ENCODE measurements at regions not wholly inside any gene's neighbourhood (a gene's known extent, or its start where the extent isn't known, plus 50 kb on each side); places are given as distances from the start of the nearest gene placed in this dataset.

- no peaks in the 10 kb centered on the region for H3K4me1 Mint-ChIP-seq
- no peak overlapping the region for H3K4me3 Mint-ChIP-seq
- H3K36me3 Mint-ChIP-seq (ENCODE audit: insufficient read depth), result no peaks in the 10 kb centered on the region
- ATAC-seq (replicated peaks; ENCODE audit: extremely low read depth, poor library complexity, severe bottlenecking) (no peak), DNase-seq (ENCODE audit: low spot score in 2 of 2) (no peak)
- H3K27me3 Mint-ChIP-seq, result no peaks in the 10 kb centered on the region
- peaks cover 23% of the 10 kb centered on the region for H3K9me3 Mint-ChIP-seq
- no peak overlapping the region for H3K27ac Mint-ChIP-seq (ENCODE audit: low read depth)
Observed at GRCh38 chr9:81082221-81082620, 607.1 kb downstream of the TLE1 start.

GRCh38 chr9:81080900-81081299 is 608.4 kb downstream of the TLE1 start:
- no peaks in the 10 kb centered on the region for H3K36me3 Mint-ChIP-seq (ENCODE audit: insufficient read depth)
- no peaks in the 10 kb centered on the region for H3K27me3 Mint-ChIP-seq
- ATAC-seq (replicated peaks; ENCODE audit: extremely low read depth, poor library complexity, severe bottlenecking), result no peak
- peaks cover 33% of the 10 kb centered on the region for H3K9me3 Mint-ChIP-seq
- H3K27ac Mint-ChIP-seq (ENCODE audit: low read depth), result no peak overlapping the region
- no peak for DNase-seq (ENCODE audit: low spot score in 2 of 2)
- no peaks in the 10 kb centered on the region for H3K4me1 Mint-ChIP-seq
- no peak overlapping the region for H3K4me3 Mint-ChIP-seq

GRCh38 chr9:81080185-81080584 is 609.2 kb downstream of the TLE1 start:
- Mint-ChIP-seq H3K27me3 (no peaks in the 10 kb centered on the region), H3K4me1 (no peaks in the 10 kb centered on the region), H3K36me3 (ENCODE audit: insufficient read depth) (no peaks in the 10 kb centered on the region), H3K27ac (ENCODE audit: low read depth) (no peak overlapping the region), H3K4me3 (no peak overlapping the region), H3K9me3 (peaks cover 33% of the 10 kb centered on the region)
- DNase-seq (ENCODE audit: low spot score in 2 of 2) (no peak), ATAC-seq (replicated peaks; ENCODE audit: extremely low read depth, poor library complexity, severe bottlenecking) (no peak)

- DNase-seq (ENCODE audit: low spot score in 2 of 2) (no peak), ATAC-seq (replicated peaks; ENCODE audit: extremely low read depth, poor library complexity, severe bottlenecking) (no peak)
- peaks cover 33% of the 10 kb centered on the region for H3K9me3 Mint-ChIP-seq
- no peaks in the 10 kb centered on the region for H3K27me3 Mint-ChIP-seq
- no peaks in the 10 kb centered on the region for H3K4me1 Mint-ChIP-seq
- H3K36me3 Mint-ChIP-seq (ENCODE audit: insufficient read depth), result no peaks in the 10 kb centered on the region
- no peak overlapping the region for H3K4me3 Mint-ChIP-seq
- H3K27ac Mint-ChIP-seq (ENCODE audit: low read depth), result no peak overlapping the region
Observed at GRCh38 chr9:81079055-81079454, 610.3 kb downstream of the TLE1 start.

- Mint-ChIP-seq H3K36me3 (ENCODE audit: insufficient read depth) (no peaks in the 10 kb centered on the region), H3K4me3 (no peak overlapping the region), H3K4me1 (no peaks in the 10 kb centered on the region), H3K27me3 (no peaks in the 10 kb centered on the region), H3K9me3 (peaks cover 33% of the 10 kb centered on the region), H3K27ac (ENCODE audit: low read depth) (no peak overlapping the region)
- no peak for DNase-seq (ENCODE audit: low spot score in 2 of 2)
- no peak for ATAC-seq (replicated peaks; ENCODE audit: extremely low read depth, poor library complexity, severe bottlenecking)
Observed at GRCh38 chr9:81078555-81078954, 610.8 kb downstream of the TLE1 start.

GRCh38 chr9:81077572-81077971 is 611.8 kb downstream of the TLE1 start:
- Mint-ChIP-seq H3K27ac (ENCODE audit: low read depth) (no peak overlapping the region), H3K36me3 (ENCODE audit: insufficient read depth) (no peaks in the 10 kb centered on the region), H3K27me3 (no peaks in the 10 kb centered on the region), H3K4me3 (no peak overlapping the region), H3K4me1 (no peaks in the 10 kb centered on the region), H3K9me3 (peaks cover 28% of the 10 kb centered on the region)
- no peak for ATAC-seq (replicated peaks; ENCODE audit: extremely low read depth, poor library complexity, severe bottlenecking)
- DNase-seq (ENCODE audit: low spot score in 2 of 2), result no peak

GRCh38 chr9:81076131-81076530 is 613.2 kb downstream of the TLE1 start:
- Mint-ChIP-seq H3K4me3 (no peak overlapping the region), H3K9me3 (peaks cover 30% of the 10 kb centered on the region), H3K4me1 (no peaks in the 10 kb centered on the region)

GRCh38 chr9:81074221-81074620 is 615.1 kb downstream of the TLE1 start:
- H3K36me3 Mint-ChIP-seq (ENCODE audit: insufficient read depth), result no peaks in the 10 kb centered on the region
- peaks cover 20% of the 10 kb centered on the region for H3K9me3 Mint-ChIP-seq
- DNase-seq (ENCODE audit: low spot score in 2 of 2), result no peak
- no peaks in the 10 kb centered on the region for H3K27me3 Mint-ChIP-seq
- ATAC-seq (replicated peaks; ENCODE audit: extremely low read depth, poor library complexity, severe bottlenecking), result no peak
- no peak overlapping the region for H3K4me3 Mint-ChIP-seq
- H3K27ac Mint-ChIP-seq (ENCODE audit: low read depth), result no peak overlapping the region
- no peaks in the 10 kb centered on the region for H3K4me1 Mint-ChIP-seq

More at GRCh38 chr9:81076131-81076530, 613.2 kb downstream of the TLE1 start:
- Mint-ChIP-seq H3K27ac (ENCODE audit: low read depth) (no peak overlapping the region), H3K36me3 (ENCODE audit: insufficient read depth) (no peaks in the 10 kb centered on the region), H3K27me3 (no peaks in the 10 kb centered on the region)
- DNase-seq (ENCODE audit: low spot score in 2 of 2), result no peak
- ATAC-seq (replicated peaks; ENCODE audit: extremely low read depth, poor library complexity, severe bottlenecking), result no peak

- Mint-ChIP-seq H3K27me3 (no peaks in the 10 kb centered on the region), H3K9me3 (peaks cover 16% of the 10 kb centered on the region), H3K27ac (ENCODE audit: low read depth) (no peak overlapping the region), H3K36me3 (ENCODE audit: insufficient read depth) (no peaks in the 10 kb centered on the region), H3K4me3 (no peak overlapping the region), H3K4me1 (no peaks in the 10 kb centered on the region)
- DNase-seq (ENCODE audit: low spot score in 2 of 2), result no peak
- ATAC-seq (replicated peaks; ENCODE audit: extremely low read depth, poor library complexity, severe bottlenecking), result no peak
Observed at GRCh38 chr9:81073821-81074220, 615.5 kb downstream of the TLE1 start.

- no peaks in the 10 kb centered on the region for H3K36me3 Mint-ChIP-seq (ENCODE audit: insufficient read depth)
- H3K4me3 Mint-ChIP-seq, result no peak overlapping the region
- DNase-seq (ENCODE audit: low spot score in 2 of 2) (no peak), ATAC-seq (replicated peaks; ENCODE audit: extremely low read depth, poor library complexity, severe bottlenecking) (no peak)
- no peaks in the 10 kb centered on the region for H3K4me1 Mint-ChIP-seq
- peaks cover 23% of the 10 kb centered on the region for H3K9me3 Mint-ChIP-seq
- no peak overlapping the region for H3K27ac Mint-ChIP-seq (ENCODE audit: low read depth)
- H3K27me3 Mint-ChIP-seq, result no peaks in the 10 kb centered on the region
Observed at GRCh38 chr9:81072758-81073157, 616.6 kb downstream of the TLE1 start.

- ATAC-seq (replicated peaks; ENCODE audit: extremely low read depth, poor library complexity, severe bottlenecking) (no peak), DNase-seq (ENCODE audit: low spot score in 2 of 2) (no peak)
- Mint-ChIP-seq H3K9me3 (peaks cover 22% of the 10 kb centered on the region), H3K27ac (ENCODE audit: low read depth) (no peak overlapping the region), H3K4me3 (no peak overlapping the region), H3K27me3 (no peaks in the 10 kb centered on the region), H3K36me3 (ENCODE audit: insufficient read depth) (no peaks in the 10 kb centered on the region), H3K4me1 (no peaks in the 10 kb centered on the region)
Observed at GRCh38 chr9:81071108-81071507, 618.2 kb downstream of the TLE1 start.

- DNase-seq (ENCODE audit: low spot score in 2 of 2), result no peak
- H3K4me3 Mint-ChIP-seq, result no peak overlapping the region
- no peaks in the 10 kb centered on the region for H3K36me3 Mint-ChIP-seq (ENCODE audit: insufficient read depth)
- ATAC-seq (replicated peaks; ENCODE audit: extremely low read depth, poor library complexity, severe bottlenecking), result no peak
- H3K27me3 Mint-ChIP-seq, result no peaks in the 10 kb centered on the region
- H3K9me3 Mint-ChIP-seq, result peaks cover 22% of the 10 kb centered on the region
- no peak overlapping the region for H3K27ac Mint-ChIP-seq (ENCODE audit: low read depth)
- no peaks in the 10 kb centered on the region for H3K4me1 Mint-ChIP-seq
Observed at GRCh38 chr9:81070689-81071088, 618.7 kb downstream of the TLE1 start.

- Mint-ChIP-seq H3K36me3 (ENCODE audit: insufficient read depth) (no peaks in the 10 kb centered on the region), H3K4me3 (no peak overlapping the region), H3K27ac (ENCODE audit: low read depth) (no peak overlapping the region), H3K4me1 (no peaks in the 10 kb centered on the region), H3K27me3 (no peaks in the 10 kb centered on the region), H3K9me3 (peaks cover 22% of the 10 kb centered on the region)
- no peak for ATAC-seq (replicated peaks; ENCODE audit: extremely low read depth, poor library complexity, severe bottlenecking)
- DNase-seq (ENCODE audit: low spot score in 2 of 2), result no peak
Observed at GRCh38 chr9:81069923-81070322, 619.4 kb downstream of the TLE1 start.

Data from central memory CD8-positive, alpha-beta T cell (primary cell).